Gastroesophageal sphincter (tissue), 3 donors: ENCODE measurements at regions not wholly inside any gene's neighbourhood (a gene's known extent, or its start where the extent isn't known, plus 50 kb on each side); places are given as distances from the start of the nearest gene placed in this dataset.

Experiments used
- EP300 ChIP-seq: sonication (generic); formaldehyde crosslinking; IDR thresholded peaks from one replicate; pipeline ENCODE4 v1.6.1; 2017; ENCODE audit warnings: antibody characterized with exemption, mild to moderate bottlenecking
- POLR2AphosphoS5 ChIP-seq: sonication (generic); formaldehyde crosslinking; IDR thresholded peaks from one replicate; pipeline ENCODE4 v1.6.1; 2017; ENCODE audit warnings: antibody characterized with exemption
- TF ChIP-seq, protein P1 (sequence below), 4 experiments: fragments of 200-600 bp in 2 of 4; fragments of 450-650 bp in 2 of 4; sonication (generic) in 1 of 4; IDR thresholded peaks; one replicate each; pipeline ENCODE4 v1.5.1; 2017 to 2019; ENCODE audit warnings: antibody characterized with exemption in 4 of 4, mild to moderate bottlenecking in 2 of 4, moderate library complexity in 2 of 4

DNA sequence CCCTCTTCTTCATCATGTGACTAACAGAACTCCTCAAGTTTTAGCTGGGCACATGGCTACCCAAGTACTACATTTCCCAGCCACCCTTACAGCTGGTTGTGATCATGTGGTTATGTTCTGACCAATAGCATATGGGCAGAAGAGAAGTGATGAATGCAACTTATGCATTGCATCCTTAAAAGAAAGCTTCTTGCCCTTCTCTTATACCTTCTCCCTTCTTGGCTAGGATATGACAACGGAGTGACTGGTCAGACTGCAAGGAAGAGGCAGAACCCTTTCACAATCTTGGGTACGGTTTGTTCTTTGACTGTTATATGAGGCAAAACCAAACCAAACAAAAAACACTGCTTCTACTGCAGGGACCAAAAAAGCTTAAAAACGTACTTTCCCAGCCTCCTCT is 66.5 kb upstream of the MAX start:
- TF ChIP-seq EP300 (no peak), POLR2AphosphoS5 (no peak)
- TF ChIP-seq, protein P1, sequence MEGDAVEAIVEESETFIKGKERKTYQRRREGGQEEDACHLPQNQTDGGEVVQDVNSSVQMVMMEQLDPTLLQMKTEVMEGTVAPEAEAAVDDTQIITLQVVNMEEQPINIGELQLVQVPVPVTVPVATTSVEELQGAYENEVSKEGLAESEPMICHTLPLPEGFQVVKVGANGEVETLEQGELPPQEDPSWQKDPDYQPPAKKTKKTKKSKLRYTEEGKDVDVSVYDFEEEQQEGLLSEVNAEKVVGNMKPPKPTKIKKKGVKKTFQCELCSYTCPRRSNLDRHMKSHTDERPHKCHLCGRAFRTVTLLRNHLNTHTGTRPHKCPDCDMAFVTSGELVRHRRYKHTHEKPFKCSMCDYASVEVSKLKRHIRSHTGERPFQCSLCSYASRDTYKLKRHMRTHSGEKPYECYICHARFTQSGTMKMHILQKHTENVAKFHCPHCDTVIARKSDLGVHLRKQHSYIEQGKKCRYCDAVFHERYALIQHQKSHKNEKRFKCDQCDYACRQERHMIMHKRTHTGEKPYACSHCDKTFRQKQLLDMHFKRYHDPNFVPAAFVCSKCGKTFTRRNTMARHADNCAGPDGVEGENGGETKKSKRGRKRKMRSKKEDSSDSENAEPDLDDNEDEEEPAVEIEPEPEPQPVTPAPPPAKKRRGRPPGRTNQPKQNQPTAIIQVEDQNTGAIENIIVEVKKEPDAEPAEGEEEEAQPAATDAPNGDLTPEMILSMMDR (IDR thresholded peaks at IDR 0.05): no peak
